GM18909 (cell line): ENCODE measurements at regions not wholly inside any gene's neighbourhood (a gene's known extent, or its start where the extent isn't known, plus 50 kb on each side); places are given as distances from the start of the nearest gene placed in this dataset.
"Not testable (repeated sequence)": the region's sequence is repeated elsewhere in the genome, so short reads cannot be mapped to it uniquely, and the experiment has no call there.

Source experiments
- ATAC-seq: cut with Tn5 transposase; IDR thresholded peaks from one replicate; pipeline ENCODE4 v1.9.1; 2021; ENCODE audit warnings: mild to moderate bottlenecking; ENCODE audit not compliant: unreplicated experiment, poor library complexity

GRCh38 chr22:27075028-27075678 is 417.8 kb downstream of the MIAT start:
- ATAC-seq: no peak

- no peak for ATAC-seq
Measured at GRCh38 chr22:27075891-27076290, 418.5 kb downstream of the MIAT start.

GRCh38 chr22:27078064-27078463 is 420.7 kb downstream of the MIAT start:
- not testable (repeated sequence) for ATAC-seq

GRCh38 chr22:27080036-27080578 is 422.7 kb downstream of the MIAT start:
- no peak for ATAC-seq

- ATAC-seq: no peak
Measured at GRCh38 chr22:27080863-27081262, 423.5 kb downstream of the MIAT start.

GRCh38 chr22:27083610-27084009 is 426.2 kb downstream of the MIAT start:
- ATAC-seq: no peak

- ATAC-seq: no peak
Measured at GRCh38 chr22:27084130-27084529, 426.7 kb downstream of the MIAT start.

GRCh38 chr22:27086080-27087044 is 429.0 kb downstream of the MIAT start:
- ATAC-seq: no peak

GRCh38 chr22:27087051-27087450 is 429.7 kb downstream of the MIAT start:
- no peak for ATAC-seq

GRCh38 chr22:27088026-27088425 is 430.6 kb downstream of the MIAT start:
- no peak for ATAC-seq

- ATAC-seq: no peak
Measured at GRCh38 chr22:27089264-27089663, 431.9 kb downstream of the MIAT start.

- no peak for ATAC-seq
Measured at GRCh38 chr22:27090611-27091011, 433.2 kb downstream of the MIAT start.

GRCh38 chr22:27093422-27093821 is 436.0 kb downstream of the MIAT start:
- no peak for ATAC-seq

- no peak for ATAC-seq
Measured at GRCh38 chr22:27094633-27095308, 437.4 kb downstream of the MIAT start.

GRCh38 chr22:27097506-27097905 is 440.1 kb downstream of the MIAT start:
- no peak for ATAC-seq

GRCh38 chr22:27097933-27098332 is 440.5 kb downstream of the MIAT start:
- ATAC-seq: no peak

- no peak for ATAC-seq
Measured at GRCh38 chr22:27099946-27100722, 442.7 kb downstream of the MIAT start.

- no peak for ATAC-seq
Measured at GRCh38 chr22:27100789-27101188, 443.4 kb downstream of the MIAT start.

- ATAC-seq: no peak
Measured at GRCh38 chr22:27101288-27101687, 443.9 kb downstream of the MIAT start.

GRCh38 chr22:27104449-27104848 is 447.1 kb downstream of the MIAT start:
- ATAC-seq: no peak
